Naive B cell (primary cell): ENCODE measurements at regions not wholly inside any gene's neighbourhood (a gene's known extent, or its start where the extent isn't known, plus 50 kb on each side); places are given as distances from the start of the nearest gene placed in this dataset.

Experiments used
- ATAC-seq, 2 donors: fragments of 150-1000 bp; cut with Tn5 transposase; 2 replicates each; pipeline ENCODE4 v1.10.0; 2021; ENCODE audit warnings: low read depth in 2 of 2, mild to moderate bottlenecking in 2 of 2, moderate library complexity in 2 of 2
- DNase-seq: peaks from one replicate; pipeline ENCODE4 v3.0.0; 2022
- H3K27ac Mint-ChIP-seq, 6 donors: one replicate each; pipeline ENCODE4 v1.8.0; 2020 to 2022; ENCODE audit warnings: mild to moderate bottlenecking in 6 of 6, mixed read lengths in 6 of 6, moderate library complexity in 5 of 6, inconsistent platforms in 2 of 6
- H3K27me3 Mint-ChIP-seq, 3 donors: one replicate each; pipeline ENCODE4 v1.8.0; 2021 to 2022; ENCODE audit warnings: mixed read lengths in 3 of 3, mild to moderate bottlenecking in 1 of 3
- H3K36me3 Mint-ChIP-seq, 2 donors: one replicate each; pipeline ENCODE4 v1.8.0; 2020 to 2022; ENCODE audit warnings: mixed read lengths in 2 of 2, inconsistent platforms in 1 of 2, mild to moderate bottlenecking in 1 of 2
- H3K4me1 Mint-ChIP-seq, 3 donors: one replicate each; pipeline ENCODE4 v1.8.0; 2020 to 2022; ENCODE audit warnings: mixed read lengths in 3 of 3, inconsistent platforms in 1 of 3, mild to moderate bottlenecking in 1 of 3, moderate library complexity in 1 of 3
- H3K4me3 Mint-ChIP-seq, 8 donors: one replicate each; pipeline ENCODE4 v1.8.0; 2020 to 2022; ENCODE audit warnings: mild to moderate bottlenecking in 8 of 8, mixed read lengths in 8 of 8, moderate library complexity in 8 of 8, inconsistent platforms in 2 of 8
- H3K9me3 Mint-ChIP-seq, 7 donors: one replicate each; pipeline ENCODE4 v1.8.0; 2020 to 2022; ENCODE audit warnings: mixed read lengths in 7 of 7, mild to moderate bottlenecking in 5 of 7, inconsistent platforms in 2 of 7, moderate library complexity in 1 of 7

GRCh38 chr1:87759421-87760087 lies 430.9 kb downstream of the LMO4 start:
- Mint-ChIP-seq H3K9me3 (no peaks in the 10 kb centered on the region), H3K4me1 (peaks cover 10 to 16% (median 11%) of the 10 kb centered on the region in 3 donors), H3K27me3 (no peaks in the 10 kb centered on the region), H3K4me3 (no peak overlapping the region), H3K36me3 (no peaks in the 10 kb centered on the region), H3K27ac (no peak overlapping the region)
- DNase-seq (no peak), ATAC-seq (peak; percentile 40 to 67)

- Mint-ChIP-seq H3K27me3 (no peaks in the 10 kb centered on the region), H3K36me3 (no peaks in the 10 kb centered on the region), H3K27ac (no peak overlapping the region), H3K9me3 (no peaks in the 10 kb centered on the region), H3K4me3 (no peak overlapping the region), H3K4me1 (peaks cover 10 to 16% (median 11%) of the 10 kb centered on the region in 3 donors)
- no peak for ATAC-seq
- no peak for DNase-seq
Measured at GRCh38 chr1:87760155-87760554, 431.5 kb downstream of the LMO4 start.

- Mint-ChIP-seq H3K4me3 (no peak overlapping the region), H3K9me3 (no peaks in the 10 kb centered on the region), H3K4me1 (peaks cover 10 to 16% (median 11%) of the 10 kb centered on the region in 3 donors)
Measured at GRCh38 chr1:87760654-87761053, 432.0 kb downstream of the LMO4 start.

GRCh38 chr1:87763483-87763882 lies 434.8 kb downstream of the LMO4 start:
- Mint-ChIP-seq H3K36me3 (no peaks in the 10 kb centered on the region), H3K4me1 (peaks cover 10 to 16% (median 11%) of the 10 kb centered on the region in 3 donors), H3K27ac (peak overlapping the region in 1 of 6 donors; percentile 79), H3K4me3 (no peak overlapping the region), H3K9me3 (no peaks in the 10 kb centered on the region), H3K27me3 (no peaks in the 10 kb centered on the region)
- ATAC-seq (peak; percentile 37 to 52), DNase-seq (no peak)

More at GRCh38 chr1:87760654-87761053, 432.0 kb downstream of the LMO4 start:
- Mint-ChIP-seq H3K27ac (no peak overlapping the region), H3K27me3 (no peaks in the 10 kb centered on the region), H3K36me3 (no peaks in the 10 kb centered on the region)
- ATAC-seq (no peak), DNase-seq (no peak)

GRCh38 chr1:87765057-87765680 lies 436.5 kb downstream of the LMO4 start:
- H3K4me3 Mint-ChIP-seq = no peak overlapping the region
- H3K27ac Mint-ChIP-seq = peak overlapping the region in 1 of 6 donors; percentile 27
- peaks cover 5 to 10% (median 6%) of the 10 kb centered on the region in 3 donors for H3K4me1 Mint-ChIP-seq
- no peaks in the 10 kb centered on the region for H3K27me3 Mint-ChIP-seq
- H3K9me3 Mint-ChIP-seq = peaks cover 0 to 5% (median 0%) of the 10 kb centered on the region in 7 donors
- ATAC-seq = no peak
- DNase-seq = no peak
- H3K36me3 Mint-ChIP-seq = no peaks in the 10 kb centered on the region

GRCh38 chr1:87765681-87766070 lies 437.0 kb downstream of the LMO4 start:
- Mint-ChIP-seq H3K27ac (no peak overlapping the region), H3K4me1 (peaks cover 5 to 10% (median 5%) of the 10 kb centered on the region in 3 donors), H3K9me3 (peaks cover 0 to 5% (median 0%) of the 10 kb centered on the region in 7 donors), H3K4me3 (no peak overlapping the region), H3K27me3 (no peaks in the 10 kb centered on the region), H3K36me3 (no peaks in the 10 kb centered on the region)
- ATAC-seq (no peak), DNase-seq (no peak)

- Mint-ChIP-seq H3K4me3 (no peak overlapping the region), H3K36me3 (no peaks in the 10 kb centered on the region), H3K9me3 (peaks cover 0 to 5% (median 0%) of the 10 kb centered on the region in 7 donors), H3K27me3 (no peaks in the 10 kb centered on the region), H3K27ac (peak overlapping the region in 1 of 6 donors; percentile 42), H3K4me1 (peaks cover 5 to 10% (median 5%) of the 10 kb centered on the region in 3 donors)
- ATAC-seq (no peak), DNase-seq (no peak)
Measured at GRCh38 chr1:87766737-87767136, 438.1 kb downstream of the LMO4 start.

- Mint-ChIP-seq H3K27ac (peak overlapping the region in 1 of 6 donors; percentile 30), H3K9me3 (peaks cover 0 to 3% (median 0%) of the 10 kb centered on the region in 7 donors), H3K27me3 (peaks cover 0 to 4% (median 0%) of the 10 kb centered on the region in 3 donors)
Measured at GRCh38 chr1:87778896-87779295, 450.2 kb downstream of the LMO4 start.

GRCh38 chr1:87781554-87781953 lies 452.9 kb downstream of the LMO4 start:
- no peak overlapping the region for H3K4me3 Mint-ChIP-seq
- peaks cover 0 to 5% (median 0%) of the 10 kb centered on the region in 3 donors for H3K27me3 Mint-ChIP-seq
- DNase-seq (no peak), ATAC-seq (no peak)
- H3K36me3 Mint-ChIP-seq = no peaks in the 10 kb centered on the region
- no peaks in the 10 kb centered on the region for H3K4me1 Mint-ChIP-seq
- peaks cover 0 to 3% (median 0%) of the 10 kb centered on the region in 7 donors for H3K9me3 Mint-ChIP-seq
- no peak overlapping the region for H3K27ac Mint-ChIP-seq

More at GRCh38 chr1:87778896-87779295, 450.2 kb downstream of the LMO4 start:
- no peaks in the 10 kb centered on the region for H3K4me1 Mint-ChIP-seq
- no peak overlapping the region for H3K4me3 Mint-ChIP-seq
- no peak for DNase-seq
- H3K36me3 Mint-ChIP-seq = no peaks in the 10 kb centered on the region
- ATAC-seq = no peak

- Mint-ChIP-seq H3K4me3 (no peak overlapping the region), H3K27me3 (peaks cover 0 to 5% (median 0%) of the 10 kb centered on the region in 3 donors), H3K4me1 (no peaks in the 10 kb centered on the region), H3K36me3 (no peaks in the 10 kb centered on the region), H3K27ac (no peak overlapping the region), H3K9me3 (peaks cover 0 to 3% (median 0%) of the 10 kb centered on the region in 7 donors)
- no peak for ATAC-seq
- DNase-seq = no peak
Measured at GRCh38 chr1:87783315-87783714, 454.6 kb downstream of the LMO4 start.

- ATAC-seq = no peak
- Mint-ChIP-seq H3K27ac (no peak overlapping the region), H3K9me3 (no peaks in the 10 kb centered on the region), H3K4me3 (no peak overlapping the region), H3K27me3 (peaks cover 0 to 5% (median 0%) of the 10 kb centered on the region in 3 donors), H3K4me1 (no peaks in the 10 kb centered on the region), H3K36me3 (no peaks in the 10 kb centered on the region)
- no peak for DNase-seq
Measured at GRCh38 chr1:87785386-87785785, 456.7 kb downstream of the LMO4 start.

- H3K4me3 Mint-ChIP-seq = no peak overlapping the region
- no peaks in the 10 kb centered on the region for H3K36me3 Mint-ChIP-seq
- peaks cover 0 to 5% (median 0%) of the 10 kb centered on the region in 3 donors for H3K27me3 Mint-ChIP-seq
- no peaks in the 10 kb centered on the region for H3K9me3 Mint-ChIP-seq
- no peaks in the 10 kb centered on the region for H3K4me1 Mint-ChIP-seq
- ATAC-seq (no peak), DNase-seq (no peak)
- no peak overlapping the region for H3K27ac Mint-ChIP-seq
Measured at GRCh38 chr1:87786229-87786628, 457.5 kb downstream of the LMO4 start.

- Mint-ChIP-seq H3K4me3 (no peak overlapping the region), H3K9me3 (no peaks in the 10 kb centered on the region), H3K36me3 (no peaks in the 10 kb centered on the region), H3K4me1 (no peaks in the 10 kb centered on the region), H3K27ac (no peak overlapping the region), H3K27me3 (peaks cover 0 to 5% (median 0%) of the 10 kb centered on the region in 3 donors)
- ATAC-seq = no peak
- DNase-seq = no peak
Measured at GRCh38 chr1:87786861-87787545, 458.3 kb downstream of the LMO4 start.
